T-cell (primary cell): ENCODE measurements at regions not wholly inside any gene's neighbourhood (a gene's known extent, or its start where the extent isn't known, plus 50 kb on each side); places are given as distances from the start of the nearest gene placed in this dataset.
"Not testable (repeated sequence)": the region's sequence is repeated elsewhere in the genome, so short reads cannot be mapped to it uniquely, and the experiment has no call there.

ENCODE experiments used
- ATAC-seq, 4 experiments: fragments of 200-7000 bp in 3 of 4; fragments of 150-1000 bp in 1 of 4; cut with Tn5 transposase; replicated peaks in 1 of 4; 1 replicate in 3 of 4; 2 replicates in 1 of 4; pipeline ENCODE4 v1.10.0; 2021; ENCODE audit warnings: moderate library complexity in 3 of 4, mild to moderate bottlenecking in 2 of 4, moderate number of reproducible peaks in 1 of 4
- CTCF ChIA-PET, 2 donors: fragments of 300-600 bp; sonication (Branson Sonifier 250); formaldehyde crosslinking; loops; one replicate each; lab custom pipeline; 2022; ENCODE audit warnings: antibody characterized with exemption in 2 of 2; lab: Charles Lee
- POLR2A ChIA-PET, 2 donors: fragments of 300-600 bp; sonication (Branson Sonifier 250); formaldehyde crosslinking; loops; one replicate each; lab custom pipeline; 2022; ENCODE audit warnings: antibody characterized with exemption in 2 of 2; lab: Charles Lee
- DNase-seq, 35 experiments: peaks; one replicate each; pipeline versions ENCODE4 v3.0.0 to v3.0.0-alpha.2; 2013 to 2023
- H3K27ac ChIP-seq: one replicate; pipeline ENCODE4 v1.5.1; 2013; ENCODE audit warnings: low read length
- H3K27me3 ChIP-seq, 2 experiments: replicated peaks in 1 of 2; 1 replicate in 1 of 2; 2 replicates in 1 of 2; pipeline versions ENCODE4 v1.6.1 to v1.7.0; 2013; ENCODE audit warnings: low read length in 1 of 2, mixed read lengths in 1 of 2; ENCODE audit not compliant: control insufficient read depth in 2 of 2, insufficient read depth in 2 of 2; ENCODE audit errors: extremely low read depth in 1 of 2
- H3K36me3 ChIP-seq, 2 donors: 1 replicate in 1 of 2; 2 replicates in 1 of 2; pipeline versions ENCODE4 v1.6.1 to v1.7.0; 2013; ENCODE audit warnings: low read length in 1 of 2; ENCODE audit not compliant: control insufficient read depth in 2 of 2, insufficient read depth in 1 of 2; ENCODE audit errors: extremely low read depth in 1 of 2
- H3K4me1 ChIP-seq, 2 experiments: 1 replicate in 1 of 2; 2 replicates in 1 of 2; pipeline versions ENCODE4 v1.6.1 to v1.7.0; 2013; ENCODE audit warnings: low read length in 2 of 2, mixed read lengths in 1 of 2; ENCODE audit not compliant: insufficient read depth in 2 of 2, control insufficient read depth in 1 of 2; ENCODE audit errors: extremely low read depth in 1 of 2
- H3K4me3 ChIP-seq, 2 donors: 1 replicate in 1 of 2; 2 replicates in 1 of 2; pipeline versions ENCODE4 v1.5.1 to v1.7.0; 2013; ENCODE audit warnings: mild to moderate bottlenecking in 2 of 2, low read length in 1 of 2, moderate library complexity in 1 of 2; ENCODE audit not compliant: control insufficient read depth in 1 of 2; ENCODE audit errors: extremely low read depth in 1 of 2
- H3K9me3 ChIP-seq: 2 replicates; pipeline ENCODE4 v1.7.0; 2013
- H3K27ac Mint-ChIP-seq, 2 donors: one replicate each; pipeline ENCODE4 v1.8.0; 2020 to 2021; ENCODE audit warnings: mild to moderate bottlenecking in 2 of 2, mixed read lengths in 2 of 2
- H3K27me3 Mint-ChIP-seq, 2 donors: one replicate each; pipeline ENCODE4 v1.8.0; 2021 to 2022; ENCODE audit warnings: mixed read lengths in 2 of 2
- H3K36me3 Mint-ChIP-seq: one replicate; pipeline ENCODE4 v1.8.0; 2021; ENCODE audit warnings: mixed read lengths
- H3K4me1 Mint-ChIP-seq, 3 donors: one replicate each; pipeline ENCODE4 v1.8.0; 2020 to 2022; ENCODE audit warnings: mixed read lengths in 3 of 3, mild to moderate bottlenecking in 1 of 3
- H3K4me3 Mint-ChIP-seq, 3 donors: one replicate each; pipeline ENCODE4 v1.8.0; 2020 to 2022; ENCODE audit warnings: mild to moderate bottlenecking in 3 of 3, mixed read lengths in 3 of 3, moderate library complexity in 3 of 3
- H3K9me3 Mint-ChIP-seq, 3 donors: one replicate each; pipeline ENCODE4 v1.8.0; 2020 to 2022; ENCODE audit warnings: mixed read lengths in 3 of 3
- WGBS: methylation state at CpG from one replicate; pipeline ENCODE4 v1.1.5; 2013; ENCODE audit warnings: missing lambda C conversion rate; ENCODE audit not compliant: insufficient coverage; 5-methylcytosine and 5-hydroxymethylcytosine counted together

DNA sequence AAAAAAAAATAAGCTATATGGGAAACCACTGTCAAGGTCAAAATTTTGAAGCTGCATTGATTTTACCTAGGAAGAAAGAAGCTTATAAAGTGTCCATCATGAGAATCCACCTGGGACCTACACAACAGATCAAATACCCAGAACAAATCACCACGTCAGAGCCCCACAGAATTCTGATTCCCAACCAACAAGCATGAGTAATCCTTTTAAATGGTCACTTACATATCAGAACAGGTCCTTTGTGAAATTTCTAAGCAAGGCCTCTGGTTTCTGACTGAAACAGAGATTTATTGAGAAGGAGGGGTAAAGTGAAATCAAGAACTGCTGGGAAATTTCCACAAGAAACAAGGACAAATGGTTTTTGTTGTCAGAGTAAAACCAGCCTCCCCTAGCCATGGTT is 93.2 kb downstream of the FOXD4L6 start:
- H3K27me3 ChIP-seq, H3K27ac ChIP-seq, POLR2A ChIA-PET, H3K27me3 Mint-ChIP-seq, H3K4me1 Mint-ChIP-seq, H3K36me3 Mint-ChIP-seq, CTCF ChIA-PET, H3K9me3 ChIP-seq, H3K27ac Mint-ChIP-seq, DNase-seq, H3K36me3 ChIP-seq, H3K9me3 Mint-ChIP-seq, H3K4me1 ChIP-seq, H3K4me3 ChIP-seq, ATAC-seq, H3K4me3 Mint-ChIP-seq: not testable (repeated sequence)
- WGBS, result no CpG with 5 or more reads among the region's 1 CpG

DNA sequence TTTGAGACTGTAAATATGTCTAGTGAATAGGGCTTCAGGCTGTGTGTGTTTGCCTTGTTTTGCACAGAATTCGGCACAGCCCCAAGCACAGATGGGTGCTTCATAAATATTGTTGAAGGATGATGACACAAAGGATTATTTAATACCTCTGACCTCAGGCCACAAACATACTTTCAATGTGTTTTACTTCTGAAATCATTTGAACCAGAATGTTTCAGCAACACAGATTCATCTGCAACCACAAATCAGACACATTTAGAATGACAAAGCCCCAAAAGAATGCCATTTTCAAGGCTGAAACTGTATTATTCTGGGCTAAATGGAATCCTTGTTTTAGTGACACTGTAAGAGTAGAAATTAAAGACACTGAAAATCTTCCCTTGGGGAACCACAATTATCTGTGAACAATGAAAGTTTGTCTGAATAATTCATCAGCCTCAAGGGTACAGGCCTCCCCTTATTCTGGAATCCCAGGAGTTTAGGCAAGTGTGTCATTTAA is 93.7 kb downstream of the FOXD4L6 start:
- no CpG with 5 or more reads among the region's 1 CpG for WGBS
- not testable (repeated sequence) for H3K27ac Mint-ChIP-seq

GRCh38 chr9:41033877-41034276 is 94.6 kb downstream of the FOXD4L6 start:
- H3K9me3 Mint-ChIP-seq, H3K27me3 Mint-ChIP-seq, H3K4me3 Mint-ChIP-seq, H3K27me3 ChIP-seq, DNase-seq, H3K36me3 Mint-ChIP-seq, H3K4me1 Mint-ChIP-seq, H3K27ac ChIP-seq, POLR2A ChIA-PET, CTCF ChIA-PET, H3K4me1 ChIP-seq, H3K36me3 ChIP-seq, ATAC-seq, H3K27ac Mint-ChIP-seq, H3K9me3 ChIP-seq, H3K4me3 ChIP-seq: not testable (repeated sequence)
- WGBS, result 88% methylated on average over 3 of the region's 4 CpGs

More for the DNA sequence above, 93.7 kb downstream of the FOXD4L6 start:
- H3K4me1 Mint-ChIP-seq, DNase-seq, H3K9me3 Mint-ChIP-seq, CTCF ChIA-PET, H3K4me1 ChIP-seq, H3K36me3 ChIP-seq, H3K27ac ChIP-seq, H3K4me3 ChIP-seq, H3K27me3 ChIP-seq, ATAC-seq, POLR2A ChIA-PET, H3K9me3 ChIP-seq, H3K4me3 Mint-ChIP-seq, H3K36me3 Mint-ChIP-seq, H3K27me3 Mint-ChIP-seq: not testable (repeated sequence)

DNA sequence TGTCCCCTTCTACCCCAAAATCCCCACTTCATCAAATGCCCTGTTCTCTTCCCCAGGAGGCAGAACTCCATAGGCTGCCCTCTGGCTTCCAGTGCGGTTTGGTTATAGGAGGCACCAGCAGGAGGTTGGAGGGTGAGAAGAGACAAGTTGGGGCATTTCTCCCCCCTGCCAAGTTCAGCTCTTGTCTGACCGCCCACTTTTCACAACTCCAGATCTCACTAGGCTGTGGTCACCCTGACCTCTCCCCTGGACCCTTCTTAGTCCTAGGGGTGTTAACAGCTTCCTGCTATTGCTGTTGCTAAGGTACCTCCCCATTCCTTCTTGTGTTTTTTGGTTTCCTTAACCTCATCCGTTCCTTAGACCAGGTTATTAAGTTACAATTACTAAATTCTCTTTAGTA is 95.1 kb downstream of the FOXD4L6 start:
- H3K4me3 ChIP-seq, H3K27ac ChIP-seq, CTCF ChIA-PET, DNase-seq, H3K27me3 Mint-ChIP-seq, H3K9me3 ChIP-seq, ATAC-seq, H3K36me3 Mint-ChIP-seq, H3K4me3 Mint-ChIP-seq, H3K4me1 Mint-ChIP-seq, H3K27ac Mint-ChIP-seq, POLR2A ChIA-PET, H3K27me3 ChIP-seq, H3K4me1 ChIP-seq, H3K9me3 Mint-ChIP-seq, H3K36me3 ChIP-seq: not testable (repeated sequence)
- no CpG with 5 or more reads among the region's 3 CpGs for WGBS

- H3K36me3 ChIP-seq, ATAC-seq, H3K4me1 Mint-ChIP-seq, H3K27ac ChIP-seq, H3K9me3 ChIP-seq, H3K4me3 Mint-ChIP-seq, H3K9me3 Mint-ChIP-seq, DNase-seq, H3K27me3 ChIP-seq, H3K27me3 Mint-ChIP-seq, POLR2A ChIA-PET, H3K27ac Mint-ChIP-seq, CTCF ChIA-PET, H3K4me3 ChIP-seq, H3K4me1 ChIP-seq: not testable (repeated sequence)
- no CpG with 5 or more reads among the region's 6 CpGs for WGBS
- peaks cover 12% of the 10 kb centered on the region for H3K36me3 Mint-ChIP-seq
Observed at GRCh38 chr9:41026912-41027676, 101.4 kb downstream of the FOXD4L6 start.

GRCh38 chr9:41022365-41022764 is 106.1 kb downstream of the FOXD4L6 start:
- H3K27ac ChIP-seq, H3K4me3 ChIP-seq, H3K27me3 Mint-ChIP-seq, CTCF ChIA-PET, H3K9me3 ChIP-seq, H3K4me3 Mint-ChIP-seq, DNase-seq, H3K9me3 Mint-ChIP-seq, H3K4me1 Mint-ChIP-seq, ATAC-seq, H3K4me1 ChIP-seq, POLR2A ChIA-PET, H3K27me3 ChIP-seq, H3K36me3 ChIP-seq, H3K27ac Mint-ChIP-seq: not testable (repeated sequence)
- no CpG with 5 or more reads among the region's 4 CpGs for WGBS
- H3K36me3 Mint-ChIP-seq, result peaks cover 29% of the 10 kb centered on the region
